Skin epidermis (tissue), 12 donors: ENCODE measurements at regions not wholly inside any gene's neighbourhood (a gene's known extent, or its start where the extent isn't known, plus 50 kb on each side); places are given as distances from the start of the nearest gene placed in this dataset.

Source experiments
- H3K27ac ChIP-seq, 21 experiments: fragments of 200-600 bp; sonication (generic) in 11 of 21; one replicate each; pipeline ENCODE4 v1.5.0; 2020; ENCODE audit warnings: mild to moderate bottlenecking in 3 of 21, inconsistent platforms in 2 of 21, moderate library complexity in 2 of 21
- H3K4me3 ChIP-seq, 7 experiments: fragments of 200-600 bp; sonication (generic) in 2 of 7; one replicate each; pipeline ENCODE4 v1.5.0; 2020; ENCODE audit warnings: inconsistent platforms in 2 of 7, mild to moderate bottlenecking in 2 of 7, moderate library complexity in 1 of 7

- Histone ChIP-seq H3K4me3 (no peak overlapping the region), H3K27ac (no peak overlapping the region)
Measured at GRCh38 chr5:58090704-58091103, 369.2 kb downstream of the PLK2 start.

DNA sequence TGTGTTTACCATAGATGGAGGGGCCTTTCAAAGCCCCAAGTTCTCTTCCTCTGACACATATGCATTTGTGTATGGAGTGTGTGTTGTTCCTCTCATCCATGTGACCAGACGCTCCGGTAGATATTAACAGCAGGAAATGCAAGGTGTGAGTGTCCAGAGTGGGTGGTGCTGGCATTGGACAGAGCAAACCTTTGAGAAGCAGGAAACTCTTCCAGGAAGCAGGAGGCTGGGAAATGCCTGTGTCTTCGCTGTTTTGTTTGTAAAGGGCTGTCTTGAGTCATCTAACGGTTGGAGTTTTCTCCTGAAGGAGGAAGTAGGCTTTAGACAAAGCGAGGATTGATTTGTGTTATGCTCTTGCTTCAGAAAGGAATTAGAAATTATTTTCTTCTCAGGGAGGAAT lies 370.9 kb downstream of the PLK2 start:
- Histone ChIP-seq H3K27ac (no peak overlapping the region), H3K4me3 (no peak overlapping the region)

GRCh38 chr5:58087905-58088304 lies 372.0 kb downstream of the PLK2 start:
- H3K27ac ChIP-seq = no peak overlapping the region

GRCh38 chr5:58087123-58087522 lies 372.8 kb downstream of the PLK2 start:
- Histone ChIP-seq H3K27ac (no peak overlapping the region), H3K4me3 (no peak overlapping the region)

More at GRCh38 chr5:58087905-58088304, 372.0 kb downstream of the PLK2 start:
- H3K4me3 ChIP-seq = no peak overlapping the region

DNA sequence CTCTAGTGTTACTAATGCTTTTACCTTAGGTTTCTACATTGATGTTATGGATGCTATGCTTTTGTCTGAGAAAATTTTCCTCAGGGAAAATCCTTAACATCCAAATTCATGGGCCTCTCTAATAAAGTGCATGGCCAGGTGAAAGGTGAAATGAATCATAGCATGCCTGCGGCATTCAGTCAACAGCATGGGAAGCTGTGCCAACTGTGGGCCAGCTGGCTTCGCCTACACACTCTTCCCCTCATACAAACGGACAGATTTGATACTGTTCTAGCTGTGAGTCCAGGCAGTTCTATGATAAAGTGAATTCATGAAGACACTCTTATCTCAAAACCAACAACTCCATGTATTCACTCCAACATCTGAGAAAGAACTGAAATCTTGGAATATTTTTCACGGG lies 374.1 kb downstream of the PLK2 start:
- no peak overlapping the region for H3K27ac ChIP-seq

GRCh38 chr5:58081435-58081834 lies 378.5 kb downstream of the PLK2 start:
- no peak overlapping the region for H3K4me3 ChIP-seq
- H3K27ac ChIP-seq = no peak overlapping the region

More for the DNA sequence above, 374.1 kb downstream of the PLK2 start:
- H3K4me3 ChIP-seq = no peak overlapping the region

- H3K4me3 ChIP-seq = no peak overlapping the region
- no peak overlapping the region for H3K27ac ChIP-seq
Measured at GRCh38 chr5:58080573-58080972, 379.3 kb downstream of the PLK2 start.

- no peak overlapping the region for H3K27ac ChIP-seq
- H3K4me3 ChIP-seq = no peak overlapping the region
Measured at GRCh38 chr5:58077966-58078365, 381.9 kb downstream of the PLK2 start.

DNA sequence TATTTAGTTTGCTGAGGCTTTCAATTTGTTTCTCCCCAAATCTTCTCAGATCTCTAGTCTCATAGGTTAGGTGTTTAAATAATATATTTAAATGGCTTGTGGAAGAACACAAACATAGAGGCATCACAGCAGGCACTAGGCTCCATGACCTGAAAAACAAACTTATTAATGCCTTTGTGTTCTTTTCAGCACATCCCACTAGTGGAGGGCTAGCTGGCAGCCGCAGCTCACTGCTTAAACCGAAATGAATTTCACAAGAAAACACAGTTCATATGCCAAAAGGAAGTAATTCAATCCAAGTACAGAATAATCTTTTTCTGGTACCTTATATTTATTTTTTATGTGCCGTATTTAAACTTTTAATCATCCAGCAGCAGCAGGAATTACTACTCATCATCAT lies 382.5 kb downstream of the PLK2 start:
- no peak overlapping the region for H3K27ac ChIP-seq
- H3K4me3 ChIP-seq = no peak overlapping the region

DNA sequence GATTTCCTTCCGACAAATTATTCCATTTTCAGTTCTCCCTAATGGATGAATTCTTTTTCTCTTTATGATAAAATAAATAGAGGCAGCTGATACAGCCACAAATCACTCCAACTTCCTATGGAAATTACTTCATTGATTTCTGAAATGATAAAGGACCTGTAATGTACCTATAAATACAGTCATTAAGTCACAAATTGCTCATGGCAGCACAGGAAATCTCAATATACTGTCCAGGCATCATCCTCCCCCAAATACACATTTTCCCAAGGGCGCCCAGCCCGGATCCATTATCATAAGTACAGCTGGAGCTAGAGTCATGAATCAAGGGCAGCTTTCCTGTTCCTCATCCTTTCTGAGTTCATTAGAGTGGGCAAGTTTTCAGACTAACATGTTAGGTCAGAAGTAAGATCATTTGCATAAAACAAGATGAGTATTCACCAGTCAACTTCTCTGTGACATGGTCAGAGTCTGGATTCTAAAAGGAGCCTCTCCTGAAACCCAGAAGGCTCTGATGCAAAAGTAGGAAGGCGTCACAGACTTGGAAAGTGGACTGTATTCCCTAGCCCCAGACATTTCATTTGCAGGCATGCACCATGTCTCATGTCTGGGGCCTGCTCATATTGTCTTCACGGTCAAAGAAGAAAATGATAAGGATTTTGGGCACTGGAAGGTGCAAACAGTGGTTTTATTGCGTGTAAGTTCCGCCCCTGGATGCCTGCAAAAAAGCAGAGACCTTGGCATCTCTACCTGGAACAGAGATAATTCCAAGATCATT lies 383.2 kb downstream of the PLK2 start:
- Histone ChIP-seq H3K4me3 (no peak overlapping the region), H3K27ac (no peak overlapping the region)

DNA sequence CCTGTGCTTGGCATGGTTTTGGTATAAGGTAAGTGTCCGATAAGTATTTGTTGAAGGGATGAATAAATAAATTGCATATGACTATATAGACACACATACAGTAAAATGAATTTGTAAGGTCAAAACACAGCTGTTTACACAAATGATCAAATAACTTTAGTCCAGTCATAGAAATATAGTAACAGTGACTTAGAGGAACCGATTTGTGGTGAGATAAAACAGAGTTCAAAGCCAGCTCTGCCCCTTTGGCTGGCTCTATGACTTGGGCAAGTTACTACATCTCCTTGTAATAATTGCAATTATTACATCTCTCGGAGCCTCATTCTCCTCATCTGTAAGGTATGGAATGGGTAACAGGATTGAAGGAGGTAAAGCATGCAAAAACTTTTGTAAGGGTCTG lies 384.0 kb downstream of the PLK2 start:
- Histone ChIP-seq H3K27ac (no peak overlapping the region), H3K4me3 (no peak overlapping the region)

DNA sequence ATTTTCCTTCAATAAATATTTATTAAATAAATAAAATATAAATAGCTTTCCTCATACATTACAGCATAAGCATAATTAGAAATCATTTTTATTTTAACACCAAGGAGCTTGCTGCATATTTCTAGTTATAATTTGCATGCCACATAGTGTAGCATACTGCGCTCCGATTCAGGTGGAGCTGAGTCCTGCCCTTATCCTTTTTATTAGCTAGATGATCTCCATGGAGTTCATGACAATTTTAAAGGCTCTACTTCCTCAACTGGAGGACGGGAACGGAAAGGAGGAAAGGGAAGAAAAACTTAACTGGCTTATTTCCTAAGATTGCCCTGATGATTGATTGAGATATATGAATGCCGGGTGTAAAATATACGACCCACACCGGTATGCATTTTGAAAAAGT lies 385.2 kb downstream of the PLK2 start:
- Histone ChIP-seq H3K27ac (no peak overlapping the region), H3K4me3 (no peak overlapping the region)

- Histone ChIP-seq H3K4me3 (no peak overlapping the region), H3K27ac (no peak overlapping the region)
Measured at GRCh38 chr5:58074222-58074621, 385.7 kb downstream of the PLK2 start.

- Histone ChIP-seq H3K4me3 (no peak overlapping the region), H3K27ac (no peak overlapping the region)
Measured at GRCh38 chr5:58073243-58073642, 386.6 kb downstream of the PLK2 start.

- H3K27ac ChIP-seq = no peak overlapping the region
- H3K4me3 ChIP-seq = no peak overlapping the region
Measured at GRCh38 chr5:58072300-58072965, 387.5 kb downstream of the PLK2 start.

GRCh38 chr5:58071566-58071965 lies 388.3 kb downstream of the PLK2 start:
- no peak overlapping the region for H3K4me3 ChIP-seq

GRCh38 chr5:58069846-58070245 lies 390.0 kb downstream of the PLK2 start:
- no peak overlapping the region for H3K27ac ChIP-seq
- no peak overlapping the region for H3K4me3 ChIP-seq

More at GRCh38 chr5:58071566-58071965, 388.3 kb downstream of the PLK2 start:
- H3K27ac ChIP-seq = no peak overlapping the region

DNA sequence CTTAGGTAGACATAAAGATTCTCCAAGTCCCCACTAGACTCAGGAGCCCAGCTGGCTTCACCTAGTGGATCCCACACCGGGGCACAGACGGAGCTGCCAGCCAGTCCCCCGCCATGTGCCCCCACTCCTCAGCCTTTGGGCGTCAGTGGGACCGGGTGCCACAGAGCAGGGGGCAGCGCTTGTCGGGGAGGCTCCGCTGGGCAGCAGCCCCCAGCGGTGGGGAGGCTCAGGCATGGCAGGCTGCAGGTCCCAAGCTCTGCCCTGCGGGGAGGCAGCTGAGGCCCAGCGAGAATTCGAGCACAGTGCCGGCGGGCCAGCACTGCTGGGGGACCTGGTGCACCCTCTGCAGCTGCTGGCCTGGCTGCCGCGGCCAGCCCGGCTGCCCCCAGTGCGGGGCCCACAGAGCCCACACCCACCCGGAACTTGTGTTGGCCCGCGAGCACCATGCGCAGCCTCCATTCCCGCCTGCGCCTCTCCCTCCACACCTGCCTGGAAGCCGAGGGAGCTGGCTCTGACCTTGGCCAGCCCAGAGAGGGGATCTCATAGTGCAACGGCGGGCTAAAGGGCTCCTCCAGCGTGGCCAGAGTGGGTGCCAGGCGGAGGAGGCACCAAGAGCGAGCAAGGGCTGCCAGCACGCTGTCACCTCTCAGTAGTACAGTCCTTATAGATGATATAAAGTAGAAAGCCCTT lies 390.7 kb downstream of the PLK2 start:
- no peak overlapping the region for H3K4me3 ChIP-seq
- no peak overlapping the region for H3K27ac ChIP-seq

GRCh38 chr5:58066557-58066956 lies 393.3 kb downstream of the PLK2 start:
- H3K27ac ChIP-seq = no peak overlapping the region

DNA sequence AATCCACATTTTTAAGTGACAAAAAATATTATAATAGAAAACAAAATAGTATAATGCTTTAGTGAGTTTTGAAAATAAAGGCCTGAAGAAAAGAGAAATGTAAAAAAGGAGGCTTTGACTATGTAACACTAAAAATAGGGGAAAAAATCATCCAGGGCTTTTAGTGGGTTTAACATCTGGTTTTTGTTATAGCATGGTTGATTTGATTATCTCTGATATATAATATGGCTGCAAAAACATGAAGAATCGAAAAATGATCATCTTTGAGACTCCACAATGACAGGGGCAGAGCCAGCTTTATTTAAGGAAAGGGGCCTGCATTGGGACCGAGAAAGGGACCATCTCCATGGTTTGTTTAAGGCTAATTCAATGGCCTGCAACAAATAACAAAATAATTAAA lies 393.8 kb downstream of the PLK2 start:
- Histone ChIP-seq H3K4me3 (no peak overlapping the region), H3K27ac (no peak overlapping the region)

More at GRCh38 chr5:58066557-58066956, 393.3 kb downstream of the PLK2 start:
- H3K4me3 ChIP-seq = no peak overlapping the region

DNA sequence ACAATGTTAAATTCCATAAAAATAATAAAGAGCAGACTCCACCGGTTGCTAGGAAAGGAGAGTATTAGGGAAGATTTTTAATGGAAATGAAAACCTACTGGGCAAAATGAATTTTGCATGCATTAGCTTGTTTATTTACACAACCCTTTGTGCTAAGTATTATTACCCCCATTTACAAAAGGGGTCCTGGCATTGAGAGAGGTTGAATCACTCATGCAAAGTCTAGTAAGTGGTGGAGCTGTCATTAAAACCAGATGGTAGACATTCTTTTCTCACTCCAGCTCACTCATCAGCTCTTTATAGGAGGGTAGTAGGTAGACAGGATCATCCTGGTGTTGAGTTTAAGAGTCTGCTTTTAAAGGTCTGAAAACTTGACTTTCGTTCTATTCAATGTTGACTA lies 395.1 kb downstream of the PLK2 start:
- no peak overlapping the region for H3K4me3 ChIP-seq
- H3K27ac ChIP-seq = no peak overlapping the region
